Gastrocnemius medialis (tissue), 4 donors: ENCODE measurements at regions not wholly inside any gene's neighbourhood (a gene's known extent, or its start where the extent isn't known, plus 50 kb on each side); places are given as distances from the start of the nearest gene placed in this dataset.
A peak's percentile ranks its signal among the peaks of the same experiment; 100 is the strongest.

Experiments
- ATAC-seq, 2 donors: fragments of 150-250 bp; one replicate each; pipeline ENCODE4 v1.9.1; 2016
- DNase-seq, 2 donors: peaks; one replicate each; pipeline ENCODE4 v3.0.0-alpha.2; 2019
- H3K27ac ChIP-seq, 4 donors: fragments of 200-600 bp; sonication (generic); 1 replicate in 1 of 4; 2 replicates in 3 of 4; pipeline ENCODE4 v1.5.1; 2016 to 2018; ENCODE audit warnings: mild to moderate bottlenecking in 2 of 4, moderate library complexity in 1 of 4
- H3K27me3 ChIP-seq, 3 donors: fragments of 200-600 bp; sonication (generic) in 2 of 3; 1 replicate in 1 of 3; 2 replicates in 2 of 3; pipeline versions ENCODE4 v1.5.1 to v1.6.0; 2016 to 2019; ENCODE audit warnings: mild to moderate bottlenecking in 1 of 3, moderate library complexity in 1 of 3
- H3K36me3 ChIP-seq, 2 donors: fragments of 200-600 bp; sonication (generic) in 1 of 2; one replicate each; pipeline ENCODE4 v1.5.1; 2017 to 2018
- H3K4me1 ChIP-seq, 2 donors: fragments of 200-600 bp; sonication (generic) in 1 of 2; one replicate each; pipeline ENCODE4 v1.5.1; 2016 to 2017; ENCODE audit warnings: mild to moderate bottlenecking in 2 of 2
- H3K4me3 ChIP-seq, 4 donors: fragments of 200-600 bp; sonication (generic) in 3 of 4; 1 replicate in 1 of 4; 2 replicates in 3 of 4; pipeline ENCODE4 v1.5.1; 2016 to 2019; ENCODE audit warnings: mild to moderate bottlenecking in 2 of 4
- H3K9me3 ChIP-seq, 3 donors: fragments of 200-600 bp; sonication (generic) in 2 of 3; 1 replicate in 1 of 3; 2 replicates in 2 of 3; pipeline ENCODE4 v1.5.1; 2016 to 2019
- CTCF ChIP-seq, 5 experiments: fragments of 450-650 bp in 3 of 5; fragments of 200-600 bp in 2 of 5; sonication (generic) in 2 of 5; IDR thresholded peaks in 4 of 5; conservative IDR thresholded peaks in 1 of 5; 1 replicate in 4 of 5; 2 replicates in 1 of 5; pipeline ENCODE4 v1.5.1; 2016 to 2019; ENCODE audit warnings: antibody characterized with exemption in 5 of 5, mild to moderate bottlenecking in 3 of 5, moderate library complexity in 3 of 5
- POLR2A ChIP-seq, 2 donors: fragments of 450-650 bp; IDR thresholded peaks; one replicate each; pipeline ENCODE4 v1.6.1; 2017; ENCODE audit warnings: antibody characterized with exemption in 2 of 2, mild to moderate bottlenecking in 2 of 2, moderate library complexity in 2 of 2
- in situ Hi-C, 4 donors: fragments of 200-750 bp; cut with MboI; loops; one replicate each; pipeline versions ENCODE4 v1.15.0 to v1.8.0; 2017; ENCODE audit warnings: low sequenced_read_pairs in 4 of 4
- intact Hi-C: fragments of 100-400 bp; cut with DNase I; formaldehyde crosslinking; loops from one replicate; pipeline ENCODE4 v1.15.1; 2023; ENCODE audit warnings: low total_unique reads

- intact Hi-C loops (no loop called here), in situ Hi-C loops (no loop called here)
- Histone ChIP-seq H3K27ac (no peak overlapping the region), H3K27me3 (no peaks in the 10 kb centered on the region), H3K36me3 (no peaks in the 10 kb centered on the region), H3K4me1 (peaks cover 18 to 21% of the 10 kb centered on the region in 2 donors), H3K4me3 (no peak overlapping the region), H3K9me3 (no peaks in the 10 kb centered on the region)
- TF ChIP-seq POLR2A (IDR thresholded peaks at IDR 0.05) = no peak
- no peak for TF ChIP-seq CTCF (IDR thresholded peaks at IDR 0.05 in 4 of 5, conservative IDR thresholded peaks at IDR 0.05 in 1 of 5)
- DNase-seq (no peak), ATAC-seq (no peak)
Observed at GRCh38 chr9:90024823-90025222, 420.0 kb downstream of the GADD45G start.

GRCh38 chr9:90025816-90026215, 421.0 kb downstream of the GADD45G start:
- Histone ChIP-seq H3K27me3 (no peaks in the 10 kb centered on the region), H3K36me3 (no peaks in the 10 kb centered on the region), H3K9me3 (no peaks in the 10 kb centered on the region), H3K27ac (no peak overlapping the region), H3K4me3 (no peak overlapping the region), H3K4me1 (peaks cover 8 to 13% of the 10 kb centered on the region in 2 donors)
- peak; percentile 33 to 83 for ATAC-seq
- DNase-seq = no peak
- TF ChIP-seq POLR2A (IDR thresholded peaks at IDR 0.05) (no peak), CTCF (IDR thresholded peaks at IDR 0.05 in 4 of 5, conservative IDR thresholded peaks at IDR 0.05 in 1 of 5) (no peak)
- in situ Hi-C loops (no loop called here), intact Hi-C loops (no loop called here)

- H3K4me1 ChIP-seq = peaks cover 4 to 5% of the 10 kb centered on the region in 2 donors
- in situ Hi-C loops = no loop called here
- intact Hi-C loops = no loop called here
- no peaks in the 10 kb centered on the region for H3K36me3 ChIP-seq
- TF ChIP-seq CTCF (IDR thresholded peaks at IDR 0.05 in 4 of 5, conservative IDR thresholded peaks at IDR 0.05 in 1 of 5) = no peak
- no peak for TF ChIP-seq POLR2A (IDR thresholded peaks at IDR 0.05)
- ATAC-seq (no peak), DNase-seq (no peak)
- H3K9me3 ChIP-seq = no peaks in the 10 kb centered on the region
- H3K27me3 ChIP-seq = no peaks in the 10 kb centered on the region
- H3K27ac ChIP-seq = no peak overlapping the region
- H3K4me3 ChIP-seq = no peak overlapping the region
Observed at GRCh38 chr9:90027296-90027790, 422.5 kb downstream of the GADD45G start.

- in situ Hi-C loops = no loop called here
- no peak for ATAC-seq
Observed at GRCh38 chr9:90029386-90029785, 424.6 kb downstream of the GADD45G start.

More at GRCh38 chr9:90029386-90029785, 424.6 kb downstream of the GADD45G start:
- Histone ChIP-seq H3K9me3 (no peaks in the 10 kb centered on the region), H3K36me3 (no peaks in the 10 kb centered on the region), H3K27ac (no peak overlapping the region), H3K4me1 (peaks cover 4 to 5% of the 10 kb centered on the region in 2 donors), H3K4me3 (no peak overlapping the region), H3K27me3 (no peaks in the 10 kb centered on the region)
- intact Hi-C loops = no loop called here
- no peak for DNase-seq
- no peak for TF ChIP-seq POLR2A (IDR thresholded peaks at IDR 0.05)
- TF ChIP-seq CTCF (IDR thresholded peaks at IDR 0.05 in 4 of 5, conservative IDR thresholded peaks at IDR 0.05 in 1 of 5) = no peak
